Stomach (tissue), 4 donors: ENCODE measurements at regions not wholly inside any gene's neighbourhood (a gene's known extent, or its start where the extent isn't known, plus 50 kb on each side); places are given as distances from the start of the nearest gene placed in this dataset.

Experiments used
- CTCF ChIP-seq, 7 experiments: fragments of 450-650 bp in 4 of 7; fragments of 200-600 bp in 3 of 7; sonication (generic) in 3 of 7; IDR thresholded peaks; one replicate each; pipeline ENCODE4 v1.5.1; 2016 to 2019; ENCODE audit warnings: antibody characterized with exemption in 7 of 7, control low read depth in 2 of 7, mild to moderate bottlenecking in 1 of 7
- EP300 ChIP-seq: sonication (generic); formaldehyde crosslinking; IDR thresholded peaks from one replicate; pipeline ENCODE4 v1.6.1; 2017; ENCODE audit warnings: antibody characterized with exemption
- POLR2A ChIP-seq, 4 donors: fragments of 450-650 bp; IDR thresholded peaks; one replicate each; pipeline ENCODE4 v1.6.1; 2016; ENCODE audit warnings: antibody characterized with exemption in 4 of 4, control low read depth in 2 of 4, mild to moderate bottlenecking in 1 of 4, moderate library complexity in 1 of 4
- POLR2AphosphoS5 ChIP-seq, 3 donors: sonication (generic); formaldehyde crosslinking; IDR thresholded peaks; one replicate each; pipeline ENCODE4 v1.6.1; 2016; ENCODE audit warnings: antibody characterized with exemption in 3 of 3

- TF ChIP-seq CTCF (IDR thresholded peaks at IDR 0.05), result no peak
- TF ChIP-seq POLR2AphosphoS5 (IDR thresholded peaks at IDR 0.05), result no peak
- no peak for TF ChIP-seq POLR2A (IDR thresholded peaks at IDR 0.05)
- TF ChIP-seq EP300, result no peak
Observed at GRCh38 chr2:146997488-146997887, 847.3 kb upstream of the ACVR2A start.
